Naive thymus-derived CD4-positive, alpha-beta T cell (primary cell): ENCODE measurements at regions not wholly inside any gene's neighbourhood (a gene's known extent, or its start where the extent isn't known, plus 50 kb on each side); places are given as distances from the start of the nearest gene placed in this dataset.
"Not testable (repeated sequence)": the region's sequence is repeated elsewhere in the genome, so short reads cannot be mapped to it uniquely, and the experiment has no call there.

Experiments
- ATAC-seq: fragments of 150-1000 bp; cut with Tn5 transposase; 2 replicates; pipeline ENCODE4 v1.10.0; 2021; ENCODE audit warnings: mild to moderate bottlenecking, moderate library complexity
- CTCF ChIA-PET: fragments of 350-600 bp; sonication (Branson Sonifier 250); formaldehyde crosslinking; loops from one replicate; lab custom pipeline; 2021; ENCODE audit warnings: antibody characterized with exemption; lab: Charles Lee
- POLR2A ChIA-PET: fragments of 350-600 bp; sonication (Branson Sonifier 250); formaldehyde crosslinking; loops from one replicate; lab custom pipeline; 2021; ENCODE audit warnings: antibody characterized with exemption, inconsistent platforms; lab: Charles Lee
- DNase-seq, 9 donors: peaks; one replicate each; pipeline versions ENCODE4 v3.0.0 to v3.0.0-alpha.2; 2020 to 2022; ENCODE audit warnings: mixed read lengths in 1 of 9
- H3K27ac ChIP-seq: one replicate; pipeline ENCODE4 v1.7.0; 2013; ENCODE audit warnings: mild to moderate bottlenecking, low read depth, low read length, moderate library complexity
- H3K27me3 ChIP-seq, 2 donors: one replicate each; pipeline ENCODE4 v1.7.0; 2013; ENCODE audit warnings: low read length in 2 of 2, mild to moderate bottlenecking in 2 of 2, moderate library complexity in 2 of 2; ENCODE audit not compliant: control insufficient read depth in 2 of 2, insufficient read depth in 2 of 2
- H3K36me3 ChIP-seq, 3 experiments: 1 replicate in 2 of 3; 2 replicates in 1 of 3; pipeline ENCODE4 v1.7.0; 2013; ENCODE audit warnings: low read length in 3 of 3, mild to moderate bottlenecking in 3 of 3, moderate library complexity in 1 of 3; ENCODE audit not compliant: insufficient read depth in 3 of 3, control insufficient read depth in 2 of 3
- H3K4me1 ChIP-seq, 2 donors: one replicate each; pipeline ENCODE4 v1.7.0; 2013; ENCODE audit warnings: low read length in 2 of 2, mild to moderate bottlenecking in 2 of 2, moderate library complexity in 1 of 2; ENCODE audit not compliant: control insufficient read depth in 2 of 2, insufficient read depth in 2 of 2
- H3K4me3 ChIP-seq: 2 replicates; pipeline ENCODE4 v1.7.0; 2013; ENCODE audit warnings: mild to moderate bottlenecking, low read length
- H3K9me3 ChIP-seq, 3 experiments: 1 replicate in 2 of 3; 2 replicates in 1 of 3; pipeline ENCODE4 v1.7.0; 2013; ENCODE audit warnings: low read length in 3 of 3; ENCODE audit not compliant: control insufficient read depth in 2 of 3
- H3K27ac Mint-ChIP-seq, 9 donors: one replicate each; pipeline ENCODE4 v1.8.0; 2020 to 2022; ENCODE audit warnings: mixed read lengths in 9 of 9, mild to moderate bottlenecking in 8 of 9, moderate library complexity in 5 of 9, inconsistent platforms in 2 of 9
- H3K27me3 Mint-ChIP-seq, 5 donors: one replicate each; pipeline ENCODE4 v1.8.0; 2021 to 2022; ENCODE audit warnings: mixed read lengths in 5 of 5, mild to moderate bottlenecking in 1 of 5
- H3K36me3 Mint-ChIP-seq, 5 donors: one replicate each; pipeline ENCODE4 v1.8.0; 2020 to 2022; ENCODE audit warnings: mixed read lengths in 5 of 5, mild to moderate bottlenecking in 3 of 5, inconsistent platforms in 1 of 5
- H3K4me1 Mint-ChIP-seq, 7 donors: one replicate each; pipeline ENCODE4 v1.8.0; 2020 to 2022; ENCODE audit warnings: mixed read lengths in 7 of 7, mild to moderate bottlenecking in 3 of 7, inconsistent platforms in 1 of 7
- H3K4me3 Mint-ChIP-seq, 10 donors: one replicate each; pipeline ENCODE4 v1.8.0; 2020 to 2022; ENCODE audit warnings: mild to moderate bottlenecking in 10 of 10, mixed read lengths in 10 of 10, moderate library complexity in 6 of 10, inconsistent platforms in 2 of 10
- H3K9me3 Mint-ChIP-seq, 11 donors: one replicate each; pipeline ENCODE4 v1.8.0; 2020 to 2022; ENCODE audit warnings: mixed read lengths in 11 of 11, mild to moderate bottlenecking in 4 of 11, inconsistent platforms in 1 of 11, moderate library complexity in 1 of 11
- intact Hi-C, 2 donors: fragments of 100-400 bp; cut with micrococcal nuclease; formaldehyde crosslinking; loops; one replicate each; pipeline ENCODE4 v1.15.1; 2023

DNA sequence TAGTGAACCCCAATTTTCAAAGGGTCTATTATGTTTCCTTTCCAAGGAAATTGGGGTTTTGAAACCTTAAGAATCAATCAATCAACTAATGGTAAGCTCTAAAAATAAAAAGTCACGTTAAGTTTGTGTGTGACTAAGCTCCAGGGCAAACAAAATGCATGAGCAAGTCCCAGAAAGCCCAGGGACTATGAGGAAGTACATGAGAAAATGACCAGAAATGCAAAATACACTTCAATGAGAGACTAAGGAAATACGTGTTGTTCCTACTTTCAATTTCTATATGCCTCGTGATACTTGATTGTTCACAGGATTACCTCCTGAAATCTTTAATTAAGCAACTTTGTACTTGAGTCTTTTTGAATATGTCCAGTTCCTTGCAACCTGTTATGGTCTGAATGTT, 684.4 kb upstream of the SYT4 start:
- POLR2A ChIA-PET: no interaction called here
- no peaks in the 10 kb centered on the region for H3K4me1 ChIP-seq
- Mint-ChIP-seq H3K4me1 (no peaks in the 10 kb centered on the region), H3K27me3 (no peaks in the 10 kb centered on the region), H3K4me3 (no peak overlapping the region), H3K27ac (no peak overlapping the region), H3K9me3 (peaks cover 0 to 4% (median 0%) of the 10 kb centered on the region in 11 donors), H3K36me3 (no peaks in the 10 kb centered on the region)
- no peak overlapping the region for H3K4me3 ChIP-seq
- H3K36me3 ChIP-seq: no peaks in the 10 kb centered on the region
- intact Hi-C loops: no loop called here
- no peaks in the 10 kb centered on the region for H3K9me3 ChIP-seq
- DNase-seq (no peak), ATAC-seq (no peak)
- no peak overlapping the region for H3K27ac ChIP-seq
- no peaks in the 10 kb centered on the region for H3K27me3 ChIP-seq
- CTCF ChIA-PET: no interaction called here

DNA sequence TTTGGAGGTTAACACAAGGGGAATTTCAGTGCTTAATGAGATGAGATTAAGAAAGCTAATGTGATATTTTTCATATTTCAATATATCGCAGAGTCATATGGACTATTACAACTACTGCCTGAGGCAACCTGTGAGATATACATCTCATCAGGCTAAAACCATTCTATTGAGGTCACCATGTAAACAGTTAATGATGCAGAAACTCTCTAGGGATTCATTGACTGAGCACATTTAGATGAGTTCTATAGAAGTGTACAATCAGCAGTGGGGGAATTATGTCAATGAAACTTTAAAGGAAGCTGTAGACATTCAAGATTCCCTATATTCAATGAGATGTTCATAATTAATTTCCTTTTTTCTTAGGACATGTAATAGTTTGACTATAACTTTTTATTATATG, 687.4 kb upstream of the SYT4 start:
- no peak for ATAC-seq
- no peak for DNase-seq
- ChIA-PET CTCF (no interaction called here), POLR2A (no interaction called here)
- H3K27me3 Mint-ChIP-seq: no peaks in the 10 kb centered on the region
- H3K4me1 ChIP-seq: no peaks in the 10 kb centered on the region
- no peak overlapping the region for H3K4me3 Mint-ChIP-seq
- H3K27ac Mint-ChIP-seq: no peak overlapping the region
- no peaks in the 10 kb centered on the region for H3K36me3 ChIP-seq
- no peaks in the 10 kb centered on the region for H3K9me3 ChIP-seq
- intact Hi-C loops: no loop called here
- H3K9me3 Mint-ChIP-seq: peaks cover 0 to 6% (median 1%) of the 10 kb centered on the region in 11 donors
- no peaks in the 10 kb centered on the region for H3K27me3 ChIP-seq
- no peaks in the 10 kb centered on the region for H3K36me3 Mint-ChIP-seq
- H3K4me1 Mint-ChIP-seq: no peaks in the 10 kb centered on the region
- no peak overlapping the region for H3K4me3 ChIP-seq
- no peak overlapping the region for H3K27ac ChIP-seq

DNA sequence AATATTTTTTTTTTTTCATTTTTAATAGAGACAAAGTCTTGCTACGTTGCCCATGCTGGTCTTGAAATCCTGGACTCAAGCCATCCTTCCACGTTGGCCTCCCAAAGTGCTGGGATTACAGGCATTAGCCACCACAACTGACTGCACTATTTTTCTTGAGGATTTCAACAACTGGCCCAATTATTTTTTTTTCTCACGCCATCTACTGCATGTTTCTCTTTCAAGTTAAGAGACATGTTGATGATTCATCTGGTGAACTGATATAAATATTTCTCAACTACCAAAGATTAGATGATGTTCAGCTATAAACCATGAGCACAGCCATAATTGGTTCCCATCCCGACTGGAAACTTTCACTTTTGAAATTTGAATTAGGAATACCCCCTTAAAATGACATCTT, 688.4 kb upstream of the SYT4 start:
- no peaks in the 10 kb centered on the region for H3K27me3 Mint-ChIP-seq
- intact Hi-C loops: no loop called here
- DNase-seq (no peak), ATAC-seq (no peak)
- Histone ChIP-seq H3K36me3 (no peaks in the 10 kb centered on the region), H3K4me1 (no peaks in the 10 kb centered on the region), H3K4me3 (no peak overlapping the region), H3K27me3 (no peaks in the 10 kb centered on the region), H3K27ac (no peak overlapping the region), H3K9me3 (no peaks in the 10 kb centered on the region)
- H3K4me3 Mint-ChIP-seq: no peak overlapping the region
- ChIA-PET CTCF (no interaction called here), POLR2A (no interaction called here)
- no peak overlapping the region for H3K27ac Mint-ChIP-seq
- no peaks in the 10 kb centered on the region for H3K36me3 Mint-ChIP-seq
- H3K4me1 Mint-ChIP-seq: no peaks in the 10 kb centered on the region
- H3K9me3 Mint-ChIP-seq: peaks cover 0 to 5% (median 0%) of the 10 kb centered on the region in 11 donors

DNA sequence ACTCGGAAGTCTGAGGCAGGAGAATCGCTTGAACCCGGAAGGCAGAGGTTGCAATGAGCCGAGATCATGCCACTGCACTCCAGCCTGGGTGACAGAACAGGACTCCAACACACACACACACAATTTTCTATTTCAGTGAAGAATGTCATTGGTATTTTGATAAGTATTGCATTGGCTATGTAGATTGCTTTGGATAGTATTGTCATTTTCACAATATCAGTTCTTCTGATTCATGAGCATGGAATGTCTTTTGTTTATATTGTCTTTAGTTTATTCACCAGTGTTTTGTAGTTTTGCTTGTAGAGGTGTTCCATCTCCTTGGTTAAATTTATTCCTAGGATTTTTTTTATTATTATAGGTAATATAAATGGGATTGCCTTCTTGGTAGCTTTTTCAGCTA, 693.4 kb upstream of the SYT4 start:
- Histone ChIP-seq H3K4me3 (no peak overlapping the region), H3K36me3 (no peaks in the 10 kb centered on the region), H3K27ac (no peak overlapping the region), H3K27me3 (no peaks in the 10 kb centered on the region), H3K4me1 (no peaks in the 10 kb centered on the region), H3K9me3 (no peaks in the 10 kb centered on the region)
- H3K9me3 Mint-ChIP-seq: peaks cover 0 to 8% (median 1%) of the 10 kb centered on the region in 11 donors
- intact Hi-C loops: no loop called here
- DNase-seq (no peak), ATAC-seq (no peak)
- H3K27me3 Mint-ChIP-seq: no peaks in the 10 kb centered on the region
- H3K4me3 Mint-ChIP-seq: no peak overlapping the region
- ChIA-PET CTCF (no interaction called here), POLR2A (no interaction called here)
- no peak overlapping the region for H3K27ac Mint-ChIP-seq
- no peaks in the 10 kb centered on the region for H3K4me1 Mint-ChIP-seq
- H3K36me3 Mint-ChIP-seq: no peaks in the 10 kb centered on the region

- H3K27me3 ChIP-seq: no peaks in the 10 kb centered on the region
- H3K4me1 Mint-ChIP-seq: no peaks in the 10 kb centered on the region
- intact Hi-C loops: no loop called here
- no peaks in the 10 kb centered on the region for H3K27me3 Mint-ChIP-seq
- POLR2A ChIA-PET: no interaction called here
- no peaks in the 10 kb centered on the region for H3K36me3 Mint-ChIP-seq
- no peak overlapping the region for H3K4me3 ChIP-seq
- H3K27ac Mint-ChIP-seq: no peak overlapping the region
- no peak for ATAC-seq
- H3K36me3 ChIP-seq: no peaks in the 10 kb centered on the region
- DNase-seq: no peak
- no peaks in the 10 kb centered on the region for H3K9me3 ChIP-seq
- H3K27ac ChIP-seq: no peak overlapping the region
- no peaks in the 10 kb centered on the region for H3K4me1 ChIP-seq
- peaks cover 0 to 23% (median 5%) of the 10 kb centered on the region in 11 donors for H3K9me3 Mint-ChIP-seq
- no peak overlapping the region for H3K4me3 Mint-ChIP-seq
- CTCF ChIA-PET: no interaction called here
Observed at GRCh38 chr18:43978174-43978573, 700.9 kb upstream of the SYT4 start.

GRCh38 chr18:43982582-43982981, 698.1 kb upstream of the SETBP1 start:
- no peaks in the 10 kb centered on the region for H3K4me1 Mint-ChIP-seq
- POLR2A ChIA-PET: no interaction called here

GRCh38 chr18:43987061-43987460, 693.6 kb upstream of the SETBP1 start:
- H3K4me3 Mint-ChIP-seq: not testable (repeated sequence)

More at GRCh38 chr18:43982582-43982981, 698.1 kb upstream of the SETBP1 start:
- no peaks in the 10 kb centered on the region for H3K36me3 ChIP-seq
- CTCF ChIA-PET: no interaction called here
- H3K27me3 ChIP-seq: no peaks in the 10 kb centered on the region
- H3K4me3 ChIP-seq: no peak overlapping the region
- DNase-seq (no peak), ATAC-seq (no peak)
- no peaks in the 10 kb centered on the region for H3K4me1 ChIP-seq
- Mint-ChIP-seq H3K36me3 (peaks cover 0 to 4% (median 0%) of the 10 kb centered on the region in 5 donors), H3K27me3 (no peaks in the 10 kb centered on the region), H3K27ac (no peak overlapping the region), H3K4me3 (no peak overlapping the region), H3K9me3 (peaks cover under 1 to 40% (median 17%) of the 10 kb centered on the region in 11 donors)
- intact Hi-C loops: no loop called here
- no peaks in the 10 kb centered on the region for H3K9me3 ChIP-seq
- no peak overlapping the region for H3K27ac ChIP-seq

More at GRCh38 chr18:43987061-43987460, 693.6 kb upstream of the SETBP1 start:
- intact Hi-C loops, POLR2A ChIA-PET, H3K9me3 ChIP-seq, H3K36me3 Mint-ChIP-seq, H3K27ac ChIP-seq, CTCF ChIA-PET, H3K4me1 ChIP-seq, H3K27me3 Mint-ChIP-seq, H3K36me3 ChIP-seq, H3K27me3 ChIP-seq, H3K4me3 ChIP-seq, H3K27ac Mint-ChIP-seq, DNase-seq, H3K4me1 Mint-ChIP-seq, ATAC-seq: not testable (repeated sequence)
- H3K9me3 Mint-ChIP-seq: peaks cover 4 to 45% (median 17%) of the 10 kb centered on the region in 11 donors
